ENCODE measurements at regions not wholly inside any gene's neighbourhood (a gene's known extent, or its start where the extent isn't known, plus 50 kb on each side); places are given as distances from the start of the nearest gene placed in this dataset.

DNA sequence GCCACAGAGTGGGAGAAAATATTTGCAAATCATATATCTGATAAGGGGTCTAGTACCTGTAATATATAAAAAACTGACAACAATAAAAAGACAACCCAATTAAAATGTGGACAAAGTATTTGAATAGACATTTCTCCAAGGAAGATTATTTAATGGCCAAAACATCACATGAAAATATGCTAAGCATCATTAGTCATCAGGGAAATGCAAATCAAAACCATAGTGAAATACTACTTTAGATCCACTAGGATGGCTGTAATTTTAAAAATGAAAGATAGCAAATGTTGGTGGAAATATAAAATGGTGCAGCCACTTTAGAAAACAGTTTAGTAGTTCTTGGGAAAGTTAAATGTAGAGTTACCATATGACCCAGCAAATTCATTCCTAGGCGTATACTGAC, 118.7 kb upstream of the KIF26B start:
- DNase-seq, result no peak
- H3K27me3 ChIP-seq (ENCODE audit: insufficient read depth, low read length, poor library complexity, severe bottlenecking), result no peaks in the 10 kb centered on the region
- Mint-ChIP-seq H3K4me3 (no peak overlapping the region), H3K9me3 (no peaks in the 10 kb centered on the region), H3K36me3 (no peaks in the 10 kb centered on the region), H3K27ac (no peak overlapping the region), H3K27me3 (no peaks in the 10 kb centered on the region), H3K4me1 (no peaks in the 10 kb centered on the region)
- H3K4me1 ChIP-seq (ENCODE audit: insufficient read depth, low read length), result no peaks in the 10 kb centered on the region
- H3K9me3 ChIP-seq (ENCODE audit: low read length), result no peaks in the 10 kb centered on the region
- CTCF ChIA-PET, result interaction anchor here (0.6 to 2.7 kb wide), 2 partner anchors 235 to 410 kb away, joined by 3 to 9 read pairs; no protein-coding TSS in a partner anchor
- H3K36me3 ChIP-seq (ENCODE audit: insufficient read depth, low read length), result no peaks in the 10 kb centered on the region
- POLR2A ChIA-PET, result no interaction called here
- H3K27ac ChIP-seq (ENCODE audit: low read depth, low read length), result no peak overlapping the region
- no peak overlapping the region for H3K4me3 ChIP-seq (ENCODE audit: low read length)

DNA sequence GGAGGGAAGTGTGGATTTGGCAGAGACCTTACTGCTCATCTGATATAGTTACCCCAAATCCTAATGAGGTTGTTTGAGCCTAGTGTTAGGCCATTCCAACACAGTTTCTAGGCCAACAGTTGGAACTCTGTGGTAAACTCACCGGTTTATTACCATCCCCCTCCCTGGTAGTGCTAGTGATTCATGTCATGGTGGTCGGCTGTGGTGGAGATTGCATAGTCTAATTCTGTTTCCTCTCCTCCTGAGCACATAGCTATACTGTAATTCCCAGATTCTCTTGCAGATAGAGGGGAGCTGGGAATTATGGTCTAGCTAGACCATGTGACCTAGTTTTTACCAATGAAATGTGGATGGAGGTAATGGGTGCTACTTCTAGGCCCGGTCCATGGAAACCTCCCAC, 123.7 kb upstream of the KIF26B start:
- H3K27ac ChIP-seq (ENCODE audit: low read depth, low read length), result no peak overlapping the region
- no peak overlapping the region for H3K4me3 ChIP-seq (ENCODE audit: low read length)
- H3K36me3 Mint-ChIP-seq, result peaks cover 0 to 4% (median 0%) of the 10 kb centered on the region in 3 donors
- no peak for DNase-seq
- H3K27me3 ChIP-seq (ENCODE audit: insufficient read depth, low read length, poor library complexity, severe bottlenecking), result no peaks in the 10 kb centered on the region
- ChIA-PET POLR2A (no interaction called here), CTCF (interaction anchor here (3.0 kb wide), 1 partner anchor 11 kb away, joined by 19 read pairs; no protein-coding TSS in a partner anchor)
- no peak overlapping the region for H3K4me3 Mint-ChIP-seq
- no peaks in the 10 kb centered on the region for H3K27me3 Mint-ChIP-seq
- H3K9me3 Mint-ChIP-seq, result no peaks in the 10 kb centered on the region
- peaks cover 9 to 17% (median 13%) of the 10 kb centered on the region in 3 donors for H3K4me1 Mint-ChIP-seq
- H3K4me1 ChIP-seq (ENCODE audit: insufficient read depth, low read length), result no peaks in the 10 kb centered on the region
- no peaks in the 10 kb centered on the region for H3K9me3 ChIP-seq (ENCODE audit: low read length)
- no peak overlapping the region for H3K27ac Mint-ChIP-seq
- H3K36me3 ChIP-seq (ENCODE audit: insufficient read depth, low read length), result no peaks in the 10 kb centered on the region

DNA sequence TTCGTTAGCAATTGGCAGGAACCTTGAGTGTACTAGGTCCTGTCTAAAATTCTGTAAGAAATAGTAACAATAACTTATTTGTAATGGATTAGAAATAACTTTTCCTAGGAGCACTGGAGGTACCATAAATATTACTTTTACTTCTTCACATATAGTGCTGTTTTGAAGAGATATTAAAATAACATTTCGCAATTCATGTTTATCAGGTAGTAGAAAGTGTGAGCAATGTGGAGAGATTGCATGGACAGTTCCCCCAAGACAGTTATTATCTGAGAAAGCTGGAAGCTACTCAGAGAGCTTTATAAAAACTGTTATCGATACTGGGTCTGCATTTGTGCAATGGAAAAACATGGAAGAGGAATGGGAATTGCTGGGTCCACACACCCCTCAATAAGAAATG, 128.5 kb upstream of the KIF26B start:
- Mint-ChIP-seq H3K27me3 (no peaks in the 10 kb centered on the region), H3K9me3 (no peaks in the 10 kb centered on the region), H3K36me3 (peaks cover 0 to 4% (median 0%) of the 10 kb centered on the region in 3 donors), H3K27ac (no peak overlapping the region), H3K4me1 (peaks cover 9 to 17% (median 13%) of the 10 kb centered on the region in 3 donors), H3K4me3 (no peak overlapping the region)
- Histone ChIP-seq H3K9me3 (ENCODE audit: low read length) (no peaks in the 10 kb centered on the region), H3K36me3 (ENCODE audit: insufficient read depth, low read length) (no peaks in the 10 kb centered on the region), H3K27me3 (ENCODE audit: insufficient read depth, low read length, poor library complexity, severe bottlenecking) (no peaks in the 10 kb centered on the region), H3K4me1 (ENCODE audit: insufficient read depth, low read length) (no peaks in the 10 kb centered on the region), H3K4me3 (ENCODE audit: low read length) (no peak overlapping the region), H3K27ac (ENCODE audit: low read depth, low read length) (no peak overlapping the region)
- DNase-seq, result no peak
- ChIA-PET CTCF (no interaction called here), POLR2A (no interaction called here)

DNA sequence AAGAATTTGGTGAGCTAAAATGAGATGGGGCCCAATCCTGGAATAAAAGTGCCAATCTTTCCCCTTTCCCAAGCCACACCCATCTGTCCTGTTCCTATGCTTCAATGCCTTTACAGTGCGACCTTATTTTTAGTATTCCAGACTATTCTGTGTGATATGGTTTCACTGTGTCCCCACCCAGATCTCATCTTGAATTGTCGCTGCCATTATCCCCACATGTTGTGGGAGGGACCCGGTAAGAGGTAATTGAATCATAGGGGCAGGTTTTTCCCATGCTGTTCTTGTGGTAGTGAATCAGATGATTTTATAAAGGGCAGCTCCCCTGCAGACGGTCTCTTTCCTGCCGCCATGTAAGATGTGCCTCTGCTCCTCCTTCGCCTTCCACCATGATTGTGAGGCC, 129.3 kb upstream of the KIF26B start:
- Histone ChIP-seq H3K9me3 (ENCODE audit: low read length) (no peaks in the 10 kb centered on the region), H3K4me3 (ENCODE audit: low read length) (no peak overlapping the region), H3K4me1 (ENCODE audit: insufficient read depth, low read length) (no peaks in the 10 kb centered on the region), H3K27ac (ENCODE audit: low read depth, low read length) (no peak overlapping the region), H3K27me3 (ENCODE audit: insufficient read depth, low read length, poor library complexity, severe bottlenecking) (no peaks in the 10 kb centered on the region), H3K36me3 (ENCODE audit: insufficient read depth, low read length) (no peaks in the 10 kb centered on the region)
- Mint-ChIP-seq H3K4me1 (peaks cover 6 to 17% (median 10%) of the 10 kb centered on the region in 3 donors), H3K4me3 (no peak overlapping the region), H3K9me3 (no peaks in the 10 kb centered on the region), H3K27ac (no peak overlapping the region), H3K36me3 (peaks cover 0 to 4% (median 0%) of the 10 kb centered on the region in 3 donors), H3K27me3 (no peaks in the 10 kb centered on the region)
- no peak for DNase-seq
- POLR2A ChIA-PET, result no interaction called here
- CTCF ChIA-PET, result interaction anchor here (1.2 kb wide), 1 partner anchor 224 kb away, joined by 3 read pairs; no protein-coding TSS in a partner anchor

DNA sequence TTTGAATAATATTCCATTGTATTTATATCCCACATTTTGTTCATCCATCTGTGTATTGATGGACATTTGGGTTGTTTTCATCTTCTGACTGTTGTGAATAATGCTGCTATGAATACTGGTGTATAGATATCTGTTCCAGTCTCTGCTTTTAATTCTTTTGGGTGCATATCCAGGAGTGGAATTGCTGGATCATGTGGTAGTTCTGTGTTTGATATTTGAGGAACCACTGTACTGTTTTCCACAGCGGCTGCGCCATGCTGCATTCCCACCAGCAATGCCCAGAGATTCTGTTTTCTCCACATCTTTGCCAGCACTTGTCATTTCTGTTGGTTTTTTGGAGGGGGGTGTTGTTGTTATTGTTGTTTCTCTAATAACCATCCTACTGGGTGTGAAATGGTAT, 131.6 kb upstream of the KIF26B start:
- H3K27me3 Mint-ChIP-seq, result no peaks in the 10 kb centered on the region
- CTCF ChIA-PET, result no interaction called here
- Histone ChIP-seq H3K4me3 (ENCODE audit: low read length) (no peak overlapping the region), H3K36me3 (ENCODE audit: insufficient read depth, low read length) (no peaks in the 10 kb centered on the region), H3K9me3 (ENCODE audit: low read length) (no peaks in the 10 kb centered on the region), H3K27me3 (ENCODE audit: insufficient read depth, low read length, poor library complexity, severe bottlenecking) (no peaks in the 10 kb centered on the region), H3K4me1 (ENCODE audit: insufficient read depth, low read length) (no peaks in the 10 kb centered on the region), H3K27ac (ENCODE audit: low read depth, low read length) (no peak overlapping the region)
- H3K9me3 Mint-ChIP-seq, result no peaks in the 10 kb centered on the region
- DNase-seq, result no peak
- H3K36me3 Mint-ChIP-seq, result peaks cover 0 to 1% (median 0%) of the 10 kb centered on the region in 3 donors
- POLR2A ChIA-PET, result no interaction called here
- H3K27ac Mint-ChIP-seq, result no peak overlapping the region
- H3K4me3 Mint-ChIP-seq, result no peak overlapping the region
- peaks cover 0 to 3% (median under 1%) of the 10 kb centered on the region in 3 donors for H3K4me1 Mint-ChIP-seq

DNA sequence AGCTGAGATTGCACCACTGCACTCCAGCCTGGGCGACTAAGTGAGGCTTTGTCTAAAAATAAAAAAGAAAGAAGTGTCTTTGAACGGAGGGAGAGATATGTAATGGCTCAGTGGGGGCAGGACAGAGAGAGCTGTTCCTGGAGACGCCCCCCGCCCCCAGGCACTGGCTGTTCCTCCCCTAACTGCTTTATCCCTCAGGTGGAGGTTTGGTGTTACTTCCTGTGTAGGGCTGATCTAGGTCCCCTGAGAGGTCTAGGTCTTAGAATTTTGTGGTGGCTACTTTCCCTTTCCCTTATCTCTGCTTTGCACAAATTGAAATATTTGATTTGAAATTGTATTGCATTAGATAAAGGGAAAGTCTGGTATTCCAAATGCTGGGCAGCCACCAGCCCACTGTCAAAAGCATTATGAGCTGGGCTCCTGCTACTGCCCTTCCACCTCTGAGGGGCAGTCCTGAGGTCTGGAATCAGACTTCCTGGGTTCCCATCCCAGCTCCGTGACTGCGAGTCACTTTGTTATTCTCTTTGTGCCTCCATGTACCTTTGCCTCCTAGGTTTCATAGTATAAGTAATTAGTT, 134.8 kb upstream of the KIF26B start:
- ChIA-PET CTCF (no interaction called here), POLR2A (no interaction called here)
- Histone ChIP-seq H3K27me3 (ENCODE audit: insufficient read depth, low read length, poor library complexity, severe bottlenecking) (no peaks in the 10 kb centered on the region), H3K4me1 (ENCODE audit: insufficient read depth, low read length) (no peaks in the 10 kb centered on the region), H3K36me3 (ENCODE audit: insufficient read depth, low read length) (no peaks in the 10 kb centered on the region), H3K4me3 (ENCODE audit: low read length) (no peak overlapping the region), H3K27ac (ENCODE audit: low read depth, low read length) (no peak overlapping the region), H3K9me3 (ENCODE audit: low read length) (no peaks in the 10 kb centered on the region)
- no peak overlapping the region for H3K4me3 Mint-ChIP-seq
- H3K4me1 Mint-ChIP-seq, result peaks cover 0 to 3% (median 0%) of the 10 kb centered on the region in 3 donors
- no peak overlapping the region for H3K27ac Mint-ChIP-seq
- DNase-seq, result no peak
- no peaks in the 10 kb centered on the region for H3K27me3 Mint-ChIP-seq
- no peaks in the 10 kb centered on the region for H3K9me3 Mint-ChIP-seq
- H3K36me3 Mint-ChIP-seq, result no peaks in the 10 kb centered on the region

DNA sequence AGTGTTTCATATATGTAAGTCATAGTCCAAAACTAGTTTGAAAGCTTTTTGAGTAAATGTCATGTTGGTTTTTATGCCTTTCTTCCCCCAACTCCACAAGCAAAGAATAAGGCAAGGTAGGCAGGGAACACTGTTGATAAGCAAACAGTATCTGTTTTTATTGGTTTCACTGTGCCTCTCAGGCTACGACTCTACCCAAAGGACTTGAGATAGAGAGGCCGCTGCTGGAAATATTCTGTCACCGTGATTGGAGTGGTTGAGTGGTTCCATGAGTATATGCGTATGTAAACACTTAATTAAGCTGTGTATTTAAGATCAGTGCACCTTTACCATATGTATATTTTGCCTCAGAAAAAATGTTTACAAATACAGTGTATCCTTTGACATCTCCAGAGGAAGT, 138.1 kb upstream of the KIF26B start:
- no peak overlapping the region for H3K4me3 ChIP-seq (ENCODE audit: low read length)
- no peaks in the 10 kb centered on the region for H3K36me3 ChIP-seq (ENCODE audit: insufficient read depth, low read length)
- no peaks in the 10 kb centered on the region for H3K27me3 Mint-ChIP-seq
- no peaks in the 10 kb centered on the region for H3K36me3 Mint-ChIP-seq
- CTCF ChIA-PET, result interaction anchor here (1.8 to 2.7 kb wide), 2 partner anchors 26 to 215 kb away, joined by 5 to 11 read pairs; no protein-coding TSS in a partner anchor
- no peak overlapping the region for H3K4me3 Mint-ChIP-seq
- no peak for DNase-seq
- H3K27ac ChIP-seq (ENCODE audit: low read depth, low read length), result no peak overlapping the region
- no peaks in the 10 kb centered on the region for H3K9me3 Mint-ChIP-seq
- H3K27me3 ChIP-seq (ENCODE audit: insufficient read depth, low read length, poor library complexity, severe bottlenecking), result no peaks in the 10 kb centered on the region
- H3K4me1 Mint-ChIP-seq, result peaks cover 0 to 3% (median 0%) of the 10 kb centered on the region in 3 donors
- no peaks in the 10 kb centered on the region for H3K9me3 ChIP-seq (ENCODE audit: low read length)
- no peaks in the 10 kb centered on the region for H3K4me1 ChIP-seq (ENCODE audit: insufficient read depth, low read length)
- POLR2A ChIA-PET, result no interaction called here
- H3K27ac Mint-ChIP-seq, result no peak overlapping the region

DNA sequence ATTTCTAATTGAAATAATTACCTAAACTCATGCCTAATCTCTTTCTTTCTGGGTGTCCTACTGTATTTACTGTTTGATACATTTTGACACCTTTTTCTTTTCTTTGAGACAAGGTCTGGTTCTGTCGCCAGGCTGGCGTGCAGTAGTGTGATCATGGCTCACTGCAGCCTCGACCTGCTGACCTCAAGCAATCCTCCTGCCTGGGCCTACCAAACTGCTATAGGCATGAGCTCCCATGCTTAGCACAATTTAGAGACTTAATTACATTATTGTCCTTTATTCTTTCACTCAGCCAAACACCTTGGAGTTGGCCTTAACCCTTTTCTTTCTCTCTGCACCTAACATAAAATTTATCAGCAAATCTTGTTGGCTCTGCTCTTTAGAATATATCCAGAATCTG, 139.8 kb upstream of the KIF26B start:
- Histone ChIP-seq H3K4me3 (ENCODE audit: low read length) (no peak overlapping the region), H3K36me3 (ENCODE audit: insufficient read depth, low read length) (no peaks in the 10 kb centered on the region), H3K9me3 (ENCODE audit: low read length) (no peaks in the 10 kb centered on the region), H3K4me1 (ENCODE audit: insufficient read depth, low read length) (no peaks in the 10 kb centered on the region), H3K27ac (ENCODE audit: low read depth, low read length) (no peak overlapping the region), H3K27me3 (ENCODE audit: insufficient read depth, low read length, poor library complexity, severe bottlenecking) (no peaks in the 10 kb centered on the region)
- H3K27me3 Mint-ChIP-seq, result no peaks in the 10 kb centered on the region
- no peak overlapping the region for H3K4me3 Mint-ChIP-seq
- H3K4me1 Mint-ChIP-seq, result peaks cover 0 to 3% (median 0%) of the 10 kb centered on the region in 3 donors
- ChIA-PET CTCF (no interaction called here), POLR2A (no interaction called here)
- H3K27ac Mint-ChIP-seq, result no peak overlapping the region
- no peak for DNase-seq
- no peaks in the 10 kb centered on the region for H3K9me3 Mint-ChIP-seq
- H3K36me3 Mint-ChIP-seq, result no peaks in the 10 kb centered on the region
